ENCODE measurements at regions not wholly inside any gene's neighbourhood (a gene's known extent, or its start where the extent isn't known, plus 50 kb on each side); places are given as distances from the start of the nearest gene placed in this dataset.

DNA sequence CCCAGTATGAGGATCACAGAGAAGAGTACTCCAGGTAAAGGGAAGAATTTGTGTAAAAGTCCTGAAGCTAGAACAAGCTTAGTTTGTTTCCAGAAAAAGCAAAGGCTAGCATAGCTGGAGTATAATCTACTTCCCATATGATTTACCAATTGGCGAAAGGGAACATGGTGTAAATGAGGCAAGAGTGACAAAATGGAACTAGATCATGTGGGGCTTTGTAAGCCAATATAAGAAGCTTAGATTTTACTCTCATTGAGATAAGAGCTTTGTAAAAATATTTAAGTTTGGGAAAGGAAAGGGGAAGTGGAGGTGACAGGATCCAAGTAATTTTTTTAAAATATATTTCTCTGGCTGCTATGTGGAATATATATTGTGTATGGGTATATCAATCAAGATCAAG is 234.9 kb downstream of the KCTD12 start:
- H3K36me3 ChIP-seq (ENCODE audit: control insufficient read depth in 2 of 4, insufficient read depth in 4 of 4, low read length in 3 of 4): no peaks in the 10 kb centered on the region
- H3K4me3 ChIP-seq (ENCODE audit: extremely low read depth in 1 of 4, insufficient read depth in 2 of 4, low read depth in 3 of 4, low read length in 4 of 4): no peak overlapping the region
- POLR2A ChIA-PET (ENCODE audit: partially characterized antibody): no interaction called here
- H3K56ac ChIP-seq (replicated peaks; ENCODE audit: insufficient read length, low read depth, low read length): no peak overlapping the region
- no peak overlapping the region for H2BK5ac ChIP-seq (ENCODE audit: low read depth, low read length)
- H3K79me2 ChIP-seq (ENCODE audit: control insufficient read depth in 1 of 2, insufficient read depth in 2 of 2, low read length in 2 of 2): no peaks in the 10 kb centered on the region
- H3K9me3 ChIP-seq (ENCODE audit: insufficient read depth in 2 of 2, low read depth in 1 of 2, low read length in 1 of 2): no peaks in the 10 kb centered on the region
- CTCF ChIA-PET (ENCODE audit: partially characterized antibody): interaction anchor here (1.1 to 1.3 kb wide), 2 partner anchors 14 to 234 kb away, joined by 3 read pairs; no protein-coding TSS in a partner anchor
- no peak overlapping the region for H3K14ac ChIP-seq (ENCODE audit: insufficient read length)
- no peaks in the 10 kb centered on the region for H3K79me1 ChIP-seq (ENCODE audit: low read depth, low read length)
- H3K9ac ChIP-seq (replicated peaks in 1 of 4; ENCODE audit: extremely low read depth in 1 of 4, low read depth in 3 of 4, low read length in 3 of 4): no peak overlapping the region
- no peak overlapping the region for H4K5ac ChIP-seq (ENCODE audit: insufficient read length, low read depth, low read length)
- no peaks in the 10 kb centered on the region for H3K4me1 ChIP-seq (replicated peaks in 1 of 4; ENCODE audit: control insufficient read depth in 3 of 4, insufficient read depth in 4 of 4, low read length in 3 of 4)
- H2AFZ ChIP-seq (ENCODE audit: low read length): no peak overlapping the region
- H2BK15ac ChIP-seq (ENCODE audit: low read length): no peak overlapping the region
- no peak overlapping the region for H4K8ac ChIP-seq (ENCODE audit: extremely low read depth, insufficient read depth, low read length)
- no peak overlapping the region for H3K18ac ChIP-seq (ENCODE audit: extremely low read depth, low read length)
- no peak overlapping the region for H3K27ac ChIP-seq (ENCODE audit: low read depth, low read length)
- H2AK5ac ChIP-seq (ENCODE audit: low read depth, low read length): no peak overlapping the region
- H3K27me3 ChIP-seq (replicated peaks in 1 of 4; ENCODE audit: control insufficient read depth in 3 of 4, extremely low read depth in 1 of 4, insufficient read depth in 3 of 4, low read length in 3 of 4): no peaks in the 10 kb centered on the region
- no peak overlapping the region for H2BK12ac ChIP-seq (ENCODE audit: low read depth, low read length)
- no peaks in the 10 kb centered on the region for H3K23me2 ChIP-seq (ENCODE audit: low read depth, low read length)
- no peak overlapping the region for H2BK120ac ChIP-seq (replicated peaks; ENCODE audit: low read depth, low read length)
- H3K23ac ChIP-seq (ENCODE audit: insufficient read length): no peak overlapping the region
- H4K20me1 ChIP-seq (replicated peaks in 1 of 2; ENCODE audit: control insufficient read depth in 1 of 2, insufficient read depth in 2 of 2, low read length in 2 of 2): no peaks in the 10 kb centered on the region
- FAIRE-seq (no peak), DNase-seq (ENCODE audit: low read depth in 1 of 2, low spot score in 2 of 2) (no peak)
- WGBS, 2 experiments (ENCODE audit: extremely low coverage in 1 of 2, insufficient coverage in 1 of 2, insufficient read length in 1 of 2, insufficient replicate concordance in 2 of 2, low coverage in 1 of 2, low lambda C conversion rate in 2 of 2, missing lambda C conversion rate in 1 of 2): 93% methylated on average over 1 of the region's 1 CpG; no CpG with 5 or more reads in 1 of the 2 experiments
- H2BK20ac ChIP-seq (ENCODE audit: low read length): no peak overlapping the region
- no peak overlapping the region for H3K4me2 ChIP-seq (ENCODE audit: insufficient read depth in 1 of 2, low read depth in 2 of 2, low read length in 2 of 2)
- TF ChIP-seq, protein P1, sequence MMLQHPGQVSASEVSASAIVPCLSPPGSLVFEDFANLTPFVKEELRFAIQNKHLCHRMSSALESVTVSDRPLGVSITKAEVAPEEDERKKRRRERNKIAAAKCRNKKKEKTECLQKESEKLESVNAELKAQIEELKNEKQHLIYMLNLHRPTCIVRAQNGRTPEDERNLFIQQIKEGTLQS (IDR thresholded peaks at IDR 0.05; ENCODE audit: insufficient read depth, low read depth, low read length): no peak
- TF ChIP-seq GABPA (IDR thresholded peaks at IDR 0.05; ENCODE audit: borderline replicate concordance, insufficient read depth, low read length): no peak
- H3K4ac ChIP-seq (replicated peaks; ENCODE audit: insufficient read length, low read depth, low read length): no peak overlapping the region
- no peak overlapping the region for H4K91ac ChIP-seq (replicated peaks; ENCODE audit: insufficient read length, low read length)

All from H1 (cell line).